Peyer's patch (tissue), 4 donors: ENCODE measurements at regions not wholly inside any gene's neighbourhood (a gene's known extent, or its start where the extent isn't known, plus 50 kb on each side); places are given as distances from the start of the nearest gene placed in this dataset.

ENCODE experiments used
- POLR2A ChIP-seq, 2 donors: fragments of 450-650 bp; IDR thresholded peaks; one replicate each; pipeline ENCODE4 v1.5.1; 2017; ENCODE audit warnings: antibody characterized with exemption in 2 of 2, mild to moderate bottlenecking in 2 of 2, moderate library complexity in 2 of 2
- TF ChIP-seq, protein P1 (sequence below), 6 experiments: fragments of 450-650 bp in 4 of 6; fragments of 200-600 bp in 2 of 6; sonication (generic) in 1 of 6; IDR thresholded peaks; one replicate each; pipeline ENCODE4 v1.5.1; 2017 to 2019; ENCODE audit warnings: antibody characterized with exemption in 6 of 6, mild to moderate bottlenecking in 3 of 6, moderate library complexity in 1 of 6

DNA sequence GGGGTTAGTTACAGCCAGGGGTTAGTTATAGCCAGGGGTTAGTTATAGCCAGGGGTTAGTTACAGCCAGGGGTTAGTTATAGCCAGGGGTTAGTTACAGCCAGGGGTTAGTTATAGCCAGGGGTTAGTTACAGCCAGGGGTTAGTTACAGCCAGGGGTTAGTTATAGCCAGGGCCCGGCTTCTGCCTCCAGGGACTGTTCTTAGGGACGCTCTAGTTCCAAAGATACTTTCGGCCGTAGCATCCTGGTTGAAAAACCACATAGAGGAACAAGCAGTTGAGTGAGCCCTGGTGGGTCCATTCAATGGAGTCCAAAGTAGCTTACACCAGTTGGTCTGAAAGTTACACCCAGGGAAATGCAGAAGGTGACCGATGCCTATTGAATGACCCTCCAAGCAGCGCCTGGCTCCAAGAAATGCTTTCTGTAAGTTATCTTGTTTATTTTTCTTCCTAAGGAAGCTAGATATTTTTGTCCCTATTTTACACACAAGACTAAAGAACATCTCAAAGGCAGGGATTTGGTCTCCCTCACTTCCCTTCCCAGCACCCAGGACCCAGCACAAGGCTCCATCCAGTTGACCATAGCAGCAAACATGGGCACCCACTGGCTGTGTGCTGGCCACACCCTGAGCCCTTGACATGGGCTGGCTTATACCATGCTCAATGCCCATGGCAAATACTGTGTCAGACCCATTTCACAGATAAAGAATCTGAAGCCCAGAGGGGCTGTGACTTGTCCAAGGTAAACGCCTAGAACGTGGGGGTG, 49.7 kb upstream of the SHISAL1 start:
- TF ChIP-seq, protein P1, sequence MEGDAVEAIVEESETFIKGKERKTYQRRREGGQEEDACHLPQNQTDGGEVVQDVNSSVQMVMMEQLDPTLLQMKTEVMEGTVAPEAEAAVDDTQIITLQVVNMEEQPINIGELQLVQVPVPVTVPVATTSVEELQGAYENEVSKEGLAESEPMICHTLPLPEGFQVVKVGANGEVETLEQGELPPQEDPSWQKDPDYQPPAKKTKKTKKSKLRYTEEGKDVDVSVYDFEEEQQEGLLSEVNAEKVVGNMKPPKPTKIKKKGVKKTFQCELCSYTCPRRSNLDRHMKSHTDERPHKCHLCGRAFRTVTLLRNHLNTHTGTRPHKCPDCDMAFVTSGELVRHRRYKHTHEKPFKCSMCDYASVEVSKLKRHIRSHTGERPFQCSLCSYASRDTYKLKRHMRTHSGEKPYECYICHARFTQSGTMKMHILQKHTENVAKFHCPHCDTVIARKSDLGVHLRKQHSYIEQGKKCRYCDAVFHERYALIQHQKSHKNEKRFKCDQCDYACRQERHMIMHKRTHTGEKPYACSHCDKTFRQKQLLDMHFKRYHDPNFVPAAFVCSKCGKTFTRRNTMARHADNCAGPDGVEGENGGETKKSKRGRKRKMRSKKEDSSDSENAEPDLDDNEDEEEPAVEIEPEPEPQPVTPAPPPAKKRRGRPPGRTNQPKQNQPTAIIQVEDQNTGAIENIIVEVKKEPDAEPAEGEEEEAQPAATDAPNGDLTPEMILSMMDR (IDR thresholded peaks at IDR 0.05), result no peak
- TF ChIP-seq POLR2A (IDR thresholded peaks at IDR 0.05), result no peak
